NCI-H460 (cell line): ENCODE measurements at regions not wholly inside any gene's neighbourhood (a gene's known extent, or its start where the extent isn't known, plus 50 kb on each side); places are given as distances from the start of the nearest gene placed in this dataset.
"Not testable (repeated sequence)": the region's sequence is repeated elsewhere in the genome, so short reads cannot be mapped to it uniquely, and the experiment has no call there.

ENCODE experiments used
- DNase-seq: peaks from one replicate; pipeline ENCODE4 v3.0.0-alpha.2; 2016; ENCODE audit warnings: low read depth; ENCODE audit errors: extremely low read depth

DNA sequence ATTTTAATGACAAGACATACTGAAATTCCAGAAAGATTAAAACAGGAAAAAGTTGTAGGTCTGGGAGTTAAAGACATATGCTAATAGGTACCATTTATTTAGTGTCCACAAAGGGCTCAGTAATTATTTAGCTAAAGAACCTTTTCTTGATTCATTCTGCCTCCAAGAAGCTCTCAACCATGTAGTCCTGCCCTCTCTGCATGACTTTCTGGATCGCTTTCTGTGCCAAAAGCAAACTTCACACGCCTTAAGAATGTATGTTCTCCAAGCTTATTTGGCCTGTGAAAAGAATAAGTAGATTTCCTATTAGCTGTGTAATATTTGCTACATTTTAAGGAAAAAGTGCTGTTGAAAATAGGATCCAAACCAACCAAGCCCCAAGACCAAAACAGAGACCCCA, 291.7 kb downstream of the C12orf75 start:
- no peak for DNase-seq

DNA sequence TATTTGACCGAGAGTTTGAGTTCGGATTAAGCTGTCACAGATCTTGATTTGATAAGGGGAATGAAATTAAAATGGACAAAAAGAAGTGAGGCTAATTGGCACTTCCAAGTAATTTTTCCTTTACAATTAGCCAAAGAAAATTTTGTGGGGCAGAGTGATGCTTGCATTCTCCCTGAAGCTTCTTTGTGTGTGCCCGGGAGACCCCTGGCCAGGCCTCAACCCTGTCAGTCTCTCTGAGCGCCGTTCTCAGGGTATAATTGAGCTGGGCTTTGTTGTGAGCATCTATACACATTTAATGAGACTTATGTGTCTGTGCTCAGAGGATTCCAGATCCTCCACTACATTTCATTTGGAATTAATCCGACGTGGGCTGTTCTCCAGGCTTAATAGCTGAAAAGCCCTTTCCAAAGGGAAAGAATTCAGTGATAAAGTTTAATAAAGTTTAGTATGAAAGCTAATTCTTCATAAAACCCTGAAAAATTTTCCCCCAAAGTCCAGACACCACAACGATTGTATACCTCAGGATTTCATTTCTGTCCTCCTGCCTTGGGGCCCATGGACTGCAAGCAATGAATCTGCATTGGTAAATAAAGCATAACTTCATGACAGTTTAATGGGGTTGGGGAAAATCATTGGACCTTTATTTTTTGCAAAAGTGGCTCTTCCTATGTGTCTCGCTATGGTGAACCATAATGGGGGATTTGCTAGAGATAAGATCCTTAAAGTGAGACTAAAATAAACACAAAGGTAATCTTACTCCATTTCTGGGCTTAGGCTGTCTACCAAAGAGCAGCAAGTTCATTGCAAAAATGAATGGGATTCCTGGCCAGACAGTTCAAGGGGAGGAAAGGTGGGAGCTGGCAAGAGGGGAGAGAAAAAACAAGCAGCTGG, 292.6 kb downstream of the C12orf75 start:
- DNase-seq = no peak

DNA sequence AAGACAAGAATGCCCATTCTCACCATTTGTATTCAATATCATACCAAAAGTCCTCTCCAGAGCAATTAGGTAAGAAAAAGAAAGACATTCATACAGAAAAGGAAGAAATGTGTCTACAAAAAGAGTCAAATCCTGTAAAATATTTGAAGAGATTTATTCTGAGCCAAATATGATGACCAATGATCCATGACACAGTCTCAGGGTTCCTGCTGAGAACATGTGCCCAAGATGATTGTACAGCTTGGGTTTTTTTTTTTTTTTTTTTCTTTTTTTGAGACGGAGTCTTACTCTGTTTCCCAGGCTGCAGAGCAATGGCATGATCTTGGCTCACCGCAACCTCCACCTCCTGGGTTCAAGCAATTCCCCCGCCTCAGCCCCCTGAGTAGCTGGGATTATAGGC, 296.2 kb downstream of the C12orf75 start:
- no peak for DNase-seq

DNA sequence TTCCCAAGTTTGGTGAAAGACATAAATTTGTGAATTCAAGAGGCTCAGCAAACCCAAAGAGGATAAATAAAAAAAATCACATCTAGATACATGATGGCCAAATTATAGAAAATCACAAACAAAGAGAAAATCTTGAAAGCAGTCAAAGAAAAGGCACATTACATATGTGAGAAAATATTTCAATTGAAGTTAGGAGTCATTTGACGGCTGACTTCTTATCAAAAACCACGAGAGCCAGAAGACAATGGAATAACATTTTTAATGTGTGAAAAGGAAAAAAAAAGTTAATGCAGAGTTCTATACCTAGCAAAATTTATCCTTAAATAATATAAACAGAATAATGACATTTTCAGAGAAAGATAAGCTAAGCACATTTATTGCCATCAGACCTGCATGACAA, 307.0 kb downstream of the C12orf75 start:
- DNase-seq = no peak

DNA sequence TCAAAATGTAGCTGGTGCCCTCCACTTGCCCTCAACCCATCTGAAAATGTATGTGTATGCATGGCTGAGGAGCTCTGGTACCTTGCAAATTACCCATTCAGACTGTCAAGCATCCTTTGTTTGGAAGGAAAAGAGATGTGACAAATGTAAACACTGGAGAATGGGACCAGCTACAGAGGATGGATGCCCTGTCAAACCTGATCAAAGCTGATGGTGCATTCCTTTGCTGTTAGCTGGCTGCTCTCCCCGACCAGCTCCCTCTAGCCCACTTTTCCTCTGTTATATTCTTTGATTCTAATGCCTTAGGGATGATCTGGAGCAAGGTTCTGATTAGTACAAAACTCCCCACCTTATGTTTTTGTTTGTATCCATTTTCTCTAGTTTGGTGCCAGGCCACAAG, 310.3 kb downstream of the C12orf75 start:
- no peak for DNase-seq

DNA sequence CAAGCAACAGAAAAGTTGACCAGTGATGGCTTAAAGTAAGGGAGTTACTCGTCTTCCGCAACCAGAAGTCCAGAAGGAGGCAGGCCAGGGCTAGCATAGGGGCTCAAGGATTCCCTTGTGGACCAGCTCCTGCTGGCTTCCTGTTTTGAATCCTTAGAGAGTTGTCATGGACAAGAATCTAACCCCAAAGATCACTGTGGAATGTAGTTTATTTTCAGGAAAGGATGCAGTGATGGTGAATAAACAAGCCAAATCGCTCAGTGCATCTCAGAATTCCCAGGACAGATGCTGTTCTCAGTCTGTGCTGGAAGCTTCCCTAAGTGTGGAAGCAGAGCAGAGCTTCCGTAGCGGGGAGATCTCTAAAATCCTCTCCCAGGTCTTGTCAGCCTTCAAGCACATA, 311.3 kb downstream of the C12orf75 start:
- DNase-seq = no peak

DNA sequence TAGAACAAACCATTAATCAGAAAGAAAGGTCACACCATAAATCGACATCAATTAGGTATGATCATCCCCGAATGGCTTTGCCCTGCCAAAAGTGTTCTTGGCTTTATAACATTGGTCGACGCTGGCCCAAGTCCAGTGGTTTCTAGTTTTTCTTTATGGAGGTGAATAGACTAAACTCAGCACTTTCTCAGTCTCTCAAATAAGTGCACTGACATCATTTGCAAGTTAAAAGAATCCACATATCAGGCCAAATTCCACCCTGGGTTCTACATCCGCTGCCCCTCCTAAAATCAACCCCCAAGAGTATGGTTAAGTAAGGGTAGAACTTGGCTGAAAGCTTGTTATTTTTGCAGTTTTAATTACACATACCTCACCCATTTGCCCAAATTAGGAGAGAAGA, 314.3 kb downstream of the C12orf75 start:
- no peak for DNase-seq

DNA sequence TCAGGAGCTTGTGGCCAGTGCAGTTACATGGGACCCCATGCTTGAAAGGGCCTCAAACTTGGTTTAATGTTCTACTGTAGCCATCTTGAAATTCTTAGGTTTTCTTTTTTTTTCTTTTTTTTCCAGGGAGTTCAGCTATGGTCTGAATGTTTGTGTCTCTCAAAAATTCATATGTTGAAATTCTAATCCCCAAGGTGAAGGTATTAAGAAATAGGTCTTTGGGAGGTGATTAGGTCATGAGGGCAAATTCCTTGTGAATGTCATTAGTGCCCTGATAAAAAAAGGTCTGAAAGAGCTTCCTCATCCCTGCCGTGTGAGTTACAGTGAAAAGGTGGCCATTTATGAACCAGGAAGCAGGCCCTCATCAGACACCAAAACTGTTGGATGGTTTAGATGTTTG, 324.1 kb downstream of the C12orf75 start:
- no peak for DNase-seq

DNA sequence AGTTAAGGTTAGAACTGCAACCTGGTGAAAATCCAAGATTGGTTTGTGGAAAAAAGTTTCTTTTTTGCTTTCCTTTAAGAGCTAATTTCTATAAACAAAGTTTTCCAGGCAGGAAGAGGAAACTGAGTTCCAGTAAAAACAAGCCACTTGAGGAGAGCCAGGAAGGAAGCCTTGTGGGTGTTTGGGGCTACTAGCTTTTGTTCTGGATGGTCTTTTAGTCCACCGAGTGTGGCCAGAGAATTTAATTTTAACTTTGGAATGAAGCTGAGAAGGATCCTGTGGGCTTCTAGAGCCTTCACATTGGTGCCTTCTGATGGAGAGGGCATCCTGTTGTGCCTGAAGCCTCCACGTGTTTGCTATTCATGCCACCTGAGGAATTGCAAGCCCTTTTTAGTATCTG, 327.9 kb downstream of the C12orf75 start:
- DNase-seq = no peak

DNA sequence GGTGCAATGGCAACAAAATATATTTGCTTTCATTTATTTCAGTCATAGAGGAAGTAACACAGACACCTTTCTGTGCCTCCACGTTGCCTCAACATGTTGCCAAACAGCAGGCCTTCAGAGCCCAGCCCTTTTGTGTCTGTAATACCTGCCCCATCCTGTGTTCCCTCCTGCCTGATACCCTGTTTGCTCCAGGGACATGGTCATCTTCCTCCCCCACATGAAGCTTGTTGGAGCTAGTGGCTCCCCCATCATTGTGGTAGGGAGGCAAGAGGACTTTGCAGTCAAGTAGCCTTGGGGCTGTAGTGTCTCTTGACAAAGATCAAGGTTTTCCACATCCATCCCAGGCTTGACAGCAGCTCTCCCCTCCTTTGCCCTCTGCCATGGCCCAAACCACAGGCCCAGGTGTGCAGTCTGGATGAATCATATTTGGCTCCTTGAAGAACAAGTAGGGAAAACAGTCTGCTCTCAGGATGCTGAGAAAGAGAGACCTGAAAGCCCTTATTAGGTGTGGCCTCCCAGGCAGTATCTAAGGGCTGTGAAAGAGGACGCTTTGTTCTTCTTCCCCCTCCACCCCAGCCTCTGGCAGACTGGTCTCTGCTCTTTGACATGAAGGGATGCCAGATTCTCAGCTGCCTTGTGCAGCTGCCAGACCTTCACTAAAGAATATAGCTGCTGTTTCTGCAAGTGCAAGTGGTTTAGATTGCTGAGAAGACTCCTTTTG, 329.0 kb downstream of the C12orf75 start:
- DNase-seq = no peak

DNA sequence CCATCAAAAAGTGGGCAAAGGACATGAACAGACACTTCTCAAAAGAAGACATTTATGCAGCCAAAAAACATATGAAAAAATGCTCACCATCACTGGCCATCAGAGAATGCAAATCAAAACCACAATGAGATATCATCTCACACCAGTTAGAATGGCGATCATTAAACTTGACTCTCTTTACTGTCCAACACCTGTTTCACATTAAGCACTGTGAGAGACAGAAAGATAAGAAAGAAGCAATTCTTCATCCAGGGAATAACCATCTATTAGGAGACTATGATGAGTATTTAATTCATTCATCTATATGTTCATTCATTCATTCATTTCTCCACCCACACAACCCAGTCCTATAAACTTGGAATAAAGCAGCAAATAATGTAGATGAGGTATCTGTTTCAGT, 334.3 kb downstream of the C12orf75 start:
- DNase-seq = not testable (repeated sequence)

DNA sequence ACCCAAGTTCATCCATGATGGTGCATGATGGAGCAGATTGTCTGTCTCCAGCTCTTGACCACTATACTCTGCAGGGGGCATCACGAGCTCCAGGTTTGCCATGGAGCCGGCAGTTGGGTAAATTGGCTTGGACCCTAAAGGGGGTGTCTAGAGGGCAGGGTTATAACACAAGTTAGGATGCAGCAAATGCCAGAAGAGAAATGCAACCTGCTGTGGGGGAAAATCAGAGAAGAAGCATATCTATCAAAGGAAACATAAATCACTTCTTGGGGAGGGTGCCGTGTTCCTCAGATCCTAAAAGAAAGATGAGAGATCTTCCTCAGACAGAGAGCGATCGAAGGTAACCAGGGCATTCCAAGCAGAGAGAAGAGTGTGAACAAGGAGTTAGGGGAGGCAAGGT, 334.9 kb downstream of the C12orf75 start:
- DNase-seq = no peak

DNA sequence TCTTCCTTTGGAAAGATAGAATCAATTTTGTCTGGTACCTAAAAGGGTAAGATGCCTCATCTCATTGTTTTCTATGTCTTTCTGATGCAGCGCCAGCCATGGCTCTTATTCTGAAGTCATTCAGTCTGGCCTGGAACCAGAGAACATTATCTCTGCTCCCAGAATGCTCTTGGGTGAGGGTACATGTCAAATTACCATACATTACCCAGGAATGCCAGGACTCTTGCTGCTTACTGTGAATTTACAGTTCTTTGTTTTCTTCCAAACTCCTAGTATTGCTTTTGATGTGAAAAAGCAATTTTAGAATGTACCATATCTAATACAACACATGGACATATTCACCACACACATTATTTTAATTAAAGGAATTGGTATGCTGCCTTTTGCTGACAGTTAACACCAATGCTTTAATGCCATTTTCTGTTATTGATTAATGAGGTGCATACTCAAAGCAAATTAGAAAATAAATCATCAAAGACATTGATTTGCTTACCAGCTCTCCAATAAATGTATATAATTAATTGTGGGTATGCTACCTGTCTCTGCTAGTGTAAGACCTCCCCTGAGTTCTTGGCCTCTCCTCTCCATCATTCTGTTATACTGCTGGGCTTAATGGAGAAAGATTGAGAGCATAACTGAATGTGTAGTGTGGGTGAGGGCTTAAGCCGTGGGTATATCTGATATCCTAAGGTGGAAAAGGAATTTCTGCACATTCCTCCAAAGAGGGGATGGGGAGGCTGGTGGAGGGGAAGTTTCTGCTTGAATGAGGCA, 337.7 kb downstream of the C12orf75 start:
- DNase-seq = no peak

DNA sequence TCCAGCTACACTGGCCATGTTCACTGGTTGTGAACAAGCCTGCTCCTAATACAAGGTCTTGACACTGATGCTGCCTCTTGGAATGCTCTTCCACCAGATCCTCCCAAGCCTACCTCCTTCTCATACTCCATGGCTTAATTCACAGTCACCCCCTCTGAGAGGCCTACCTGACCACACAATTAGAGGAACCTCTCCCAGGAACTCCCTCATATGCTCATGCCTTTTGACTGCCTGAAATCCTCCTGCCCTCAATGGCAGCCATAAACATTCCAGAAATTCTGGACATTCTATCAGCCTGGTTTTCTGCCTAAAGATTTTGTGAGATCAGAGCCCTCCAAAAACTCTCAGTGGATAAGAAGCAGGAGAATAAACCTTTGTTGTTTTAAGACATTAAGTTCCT, 340.2 kb downstream of the C12orf75 start:
- no peak for DNase-seq

DNA sequence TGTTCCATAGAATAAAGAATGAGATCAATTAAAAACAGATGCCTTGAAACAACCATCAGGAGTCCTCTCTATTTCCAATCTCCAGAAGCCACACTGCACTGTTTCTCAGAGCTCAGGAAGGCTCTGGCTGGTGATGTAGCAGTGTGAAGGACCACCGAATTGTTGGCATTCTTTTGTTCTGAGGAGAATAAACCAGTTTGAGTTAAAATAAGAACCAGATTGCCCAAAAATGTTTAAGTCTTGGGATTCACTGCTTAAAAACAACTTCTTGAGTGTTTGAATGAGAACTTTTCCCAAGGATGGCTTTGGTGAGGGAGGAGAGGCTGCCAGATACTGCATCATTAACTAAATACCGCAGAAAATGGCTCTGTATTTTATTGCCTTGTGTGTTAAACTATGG, 341.2 kb downstream of the C12orf75 start:
- DNase-seq = no peak

DNA sequence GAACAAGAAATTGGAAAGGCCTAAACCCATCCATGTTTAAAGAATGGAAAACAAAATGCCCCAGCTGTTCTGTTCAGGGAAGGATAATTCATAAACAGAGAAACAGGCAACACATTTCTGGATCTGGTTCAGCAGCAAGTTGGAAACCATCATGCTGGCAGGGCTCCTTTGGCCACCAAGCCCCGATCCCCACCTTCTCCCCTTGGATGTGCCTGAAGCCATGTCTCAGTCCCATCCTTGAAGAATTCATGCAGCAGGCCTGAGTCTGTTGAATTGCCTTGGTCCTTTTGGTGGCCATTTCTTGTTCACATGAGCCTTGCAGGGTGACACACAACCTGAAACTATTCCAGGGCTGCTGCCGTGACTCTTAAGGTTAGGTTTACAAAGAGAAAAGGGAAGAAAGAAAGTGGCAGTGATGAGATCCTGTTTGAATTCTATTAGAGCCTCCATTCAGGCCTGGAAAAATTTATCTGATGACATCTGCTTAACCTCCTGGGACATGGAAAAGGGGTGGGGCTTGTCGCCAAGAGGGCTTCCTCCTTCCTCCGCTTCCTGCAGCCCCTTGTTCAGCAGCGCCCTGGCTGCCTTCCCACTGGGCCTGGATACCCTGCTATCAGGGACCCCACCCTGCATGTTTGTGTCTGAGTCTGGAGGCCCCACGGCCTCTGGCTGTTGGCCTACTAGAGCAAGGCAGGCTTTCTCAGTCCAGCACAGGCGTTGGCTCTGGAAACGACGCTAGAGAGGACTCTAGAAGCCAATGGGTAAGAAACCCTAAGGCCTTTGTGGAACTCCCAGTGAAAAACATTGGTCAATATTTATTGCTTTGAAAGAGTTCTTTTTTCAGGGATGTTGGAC, 341.9 kb downstream of the C12orf75 start:
- no peak for DNase-seq

DNA sequence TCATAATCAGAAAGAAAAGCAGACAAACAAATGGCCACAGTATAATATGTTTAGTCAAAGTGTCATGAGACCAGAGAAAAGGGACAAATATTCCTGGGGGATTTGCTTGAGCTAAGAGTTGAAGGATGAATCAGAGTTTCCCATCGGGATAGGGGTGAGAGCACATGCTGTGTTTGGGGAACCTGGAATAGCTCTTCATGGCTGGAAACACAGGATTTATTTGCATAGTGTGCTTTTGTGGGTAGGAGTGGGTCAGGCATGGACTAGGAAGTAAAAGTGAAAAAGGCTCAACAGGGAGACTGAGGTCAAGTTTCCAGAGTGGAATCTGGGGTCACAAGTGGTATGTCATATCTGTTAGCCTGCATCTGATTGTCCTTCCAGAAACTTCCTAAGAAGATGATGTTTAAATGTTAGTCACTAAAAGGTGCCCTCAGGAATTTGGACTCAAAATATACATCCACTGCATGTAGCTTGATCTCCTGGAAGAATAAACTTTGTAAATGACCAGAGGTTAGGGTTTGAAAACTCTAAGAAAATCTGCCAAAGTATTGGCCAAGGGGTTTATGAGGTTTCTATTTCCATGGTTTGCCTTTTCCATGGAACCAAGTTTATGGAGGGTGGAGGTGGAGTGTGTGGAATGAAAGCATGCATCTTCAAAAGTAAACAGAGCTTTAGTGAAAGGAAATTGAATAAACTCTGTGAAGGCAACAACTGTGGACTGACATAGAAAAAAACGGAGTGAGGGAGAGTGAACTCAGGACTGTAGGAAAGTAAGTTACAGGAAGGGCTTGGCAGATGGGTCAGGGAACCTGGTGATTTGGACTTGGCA, 344.6 kb downstream of the C12orf75 start:
- no peak for DNase-seq

DNA sequence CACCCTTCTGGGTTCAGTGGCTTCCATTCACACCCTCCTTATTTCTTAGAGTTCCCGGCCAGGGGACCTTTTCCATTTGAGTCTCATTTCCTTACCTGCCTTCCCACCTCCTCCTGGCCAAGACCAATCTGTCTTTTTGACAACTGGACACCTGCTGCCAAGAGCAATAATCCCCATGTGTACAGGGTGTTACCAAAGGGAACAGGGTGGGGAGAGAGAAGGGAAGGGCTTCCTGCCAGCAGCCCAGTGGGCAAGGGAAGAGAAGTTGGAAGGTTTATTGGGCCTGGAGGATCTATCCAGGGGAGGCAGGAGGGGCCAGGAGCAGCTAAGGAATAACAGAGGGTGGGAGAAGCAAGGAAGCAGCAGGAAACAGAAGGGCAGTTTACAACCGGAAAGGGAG, 346.2 kb downstream of the C12orf75 start:
- no peak for DNase-seq

DNA sequence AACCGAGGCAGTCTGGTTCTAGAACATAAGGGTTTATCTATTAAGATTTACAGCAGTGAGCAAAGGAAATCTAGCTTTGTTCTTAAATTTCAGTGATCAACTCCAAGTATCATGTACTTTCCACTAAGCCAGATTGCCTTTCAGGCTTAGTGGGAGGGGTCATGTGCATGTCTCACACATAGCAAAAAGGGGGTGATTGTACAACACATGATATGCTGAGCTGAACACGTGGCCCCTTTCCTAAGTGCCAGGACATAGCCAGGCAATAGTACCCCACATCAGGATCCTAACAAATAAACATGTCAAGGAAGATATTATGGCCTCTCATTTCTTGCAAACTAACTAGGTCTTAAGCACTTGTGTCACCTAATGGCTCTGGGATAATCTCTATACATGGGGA, 347.2 kb downstream of the C12orf75 start:
- no peak for DNase-seq

DNA sequence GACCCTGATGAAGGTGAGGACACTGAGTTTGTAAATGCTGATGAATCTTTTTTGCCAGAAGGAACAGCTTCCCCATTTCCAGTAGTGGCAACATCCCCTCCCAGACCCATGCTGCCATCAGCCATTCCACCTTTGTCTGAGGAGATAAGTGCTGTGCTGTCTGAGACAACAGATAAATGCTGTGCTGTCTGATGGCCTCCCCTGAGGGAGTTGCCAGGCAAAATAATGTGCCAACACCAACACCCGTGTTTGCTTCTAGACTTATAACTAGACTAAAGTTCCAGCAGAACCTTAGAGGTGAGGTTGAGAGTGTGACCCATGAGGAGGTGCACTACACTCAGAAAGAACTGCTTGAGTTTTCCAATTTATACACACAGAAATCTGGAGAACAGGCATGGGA, 349.5 kb downstream of the C12orf75 start:
- no peak for DNase-seq
